PC-9 (cell line): ENCODE measurements at regions not wholly inside any gene's neighbourhood (a gene's known extent, or its start where the extent isn't known, plus 50 kb on each side); places are given as distances from the start of the nearest gene placed in this dataset.
"Not testable (repeated sequence)": the region's sequence is repeated elsewhere in the genome, so short reads cannot be mapped to it uniquely, and the experiment has no call there.

Experiments
- BruUV-seq: library from RNA; stranded (reverse); fragments of 400-500 nt; replicated peaks from 2 replicates; lab custom pipeline; 2021; lab: Mats Ljungman, UMichigan
- CTCF ChIA-PET: fragments of 300-600 bp; sonication (Branson Sonifier 250); formaldehyde crosslinking; loops from one replicate; lab custom pipeline; 2022; ENCODE audit warnings: antibody characterized with exemption; lab: Charles Lee
- POLR2A ChIA-PET: fragments of 300-600 bp; sonication (Branson Sonifier 250); formaldehyde crosslinking; loops from one replicate; lab custom pipeline; 2022; ENCODE audit warnings: antibody characterized with exemption; ENCODE audit not compliant: unreplicated experiment; lab: Charles Lee
- DNase-seq, 2 experiments: peaks; one replicate each; pipeline versions ENCODE4 v3.0.0 to v3.0.0-alpha.2; 2015 to 2022; ENCODE audit warnings: mixed read lengths in 1 of 2
- H2AFZ ChIP-seq: fragments of 200-600 bp; sonication (generic); 2 replicates; pipeline ENCODE4 v1.8.1; 2017; ENCODE audit warnings: antibody characterized with exemption
- H3F3A ChIP-seq: fragments of 200-600 bp; sonication (generic); 2 replicates; pipeline ENCODE4 v1.8.1; 2017; ENCODE audit warnings: antibody characterized with exemption, mild to moderate bottlenecking, low read depth; ENCODE audit not compliant: insufficient read depth
- H3K27ac ChIP-seq: fragments of 200-600 bp; sonication (generic); 2 replicates; pipeline ENCODE4 v1.6.1; 2016; ENCODE audit warnings: mixed run types
- H3K27me3 ChIP-seq: fragments of 200-600 bp; sonication (generic); 2 replicates; pipeline ENCODE4 v1.6.1; 2016; ENCODE audit warnings: low read depth, mixed run types; ENCODE audit not compliant: insufficient read depth
- H3K36me3 ChIP-seq: fragments of 200-600 bp; sonication (generic); 2 replicates; pipeline ENCODE4 v1.6.1; 2016; ENCODE audit warnings: low read depth, mixed run types
- H3K4me1 ChIP-seq: fragments of 200-600 bp; sonication (generic); replicated peaks from 2 replicates; pipeline ENCODE4 v1.6.1; 2016; ENCODE audit warnings: mixed run types; ENCODE audit not compliant: insufficient read depth
- H3K4me2 ChIP-seq: fragments of 200-600 bp; sonication (generic); 2 replicates; pipeline ENCODE4 v1.6.1; 2017; ENCODE audit warnings: mixed run types
- H3K4me3 ChIP-seq: fragments of 200-600 bp; sonication (generic); 2 replicates; pipeline ENCODE4 v1.6.1; 2016; ENCODE audit warnings: mixed run types
- H3K79me2 ChIP-seq: fragments of 200-600 bp; sonication (generic); 2 replicates; pipeline ENCODE4 v1.6.1; 2017; ENCODE audit warnings: low read depth, mixed run types
- H3K9me2 ChIP-seq: fragments of 200-600 bp; sonication (generic); 2 replicates; pipeline ENCODE4 v1.8.1; 2017; ENCODE audit warnings: mild to moderate bottlenecking; ENCODE audit not compliant: insufficient read depth
- H3K9me3 ChIP-seq: fragments of 200-600 bp; sonication (generic); 2 replicates; pipeline ENCODE4 v1.8.1; 2016; ENCODE audit warnings: low read depth; ENCODE audit not compliant: insufficient read depth
- H4K20me1 ChIP-seq: fragments of 200-600 bp; sonication (generic); 2 replicates; pipeline ENCODE4 v1.8.1; 2017; ENCODE audit not compliant: insufficient read depth
- intact Hi-C: fragments of 100-400 bp; cut with micrococcal nuclease; formaldehyde crosslinking; loops from one replicate; pipeline ENCODE4 v1.10.0; 2022; ENCODE audit not compliant: unreplicated experiment

- POLR2A ChIA-PET, CTCF ChIA-PET, BruUV-seq, H3F3A ChIP-seq, H3K79me2 ChIP-seq, H3K36me3 ChIP-seq, H3K4me1 ChIP-seq, H2AFZ ChIP-seq, H4K20me1 ChIP-seq, H3K27ac ChIP-seq, intact Hi-C loops, H3K4me2 ChIP-seq, H3K9me3 ChIP-seq, H3K9me2 ChIP-seq, H3K4me3 ChIP-seq, DNase-seq: not testable (repeated sequence)
- peaks cover 27% of the 10 kb centered on the region; the same call in 1 of the 2 replicates for H3K27me3 ChIP-seq
Observed at GRCh38 chr2:132287910-132288309, 126.2 kb upstream of the ANKRD30BL start.

DNA sequence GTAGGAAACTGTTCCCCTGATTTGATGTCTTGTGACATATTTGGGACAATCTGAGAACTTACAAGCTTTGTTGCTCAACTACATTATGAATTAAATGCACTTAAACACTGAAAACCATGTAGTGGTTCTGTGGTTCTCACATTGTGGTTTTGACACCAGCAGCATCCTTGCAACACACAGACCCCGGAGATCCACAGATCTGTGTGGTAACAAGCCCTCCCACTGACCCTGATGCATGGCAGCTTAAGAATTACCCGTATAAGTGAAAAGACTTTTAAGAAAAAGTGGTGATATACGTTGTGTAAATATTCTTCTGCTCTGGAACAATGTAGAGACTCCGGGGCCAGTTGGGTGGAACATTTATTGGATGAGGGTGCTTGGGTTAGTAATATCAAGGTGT lies 127.4 kb upstream of the ANKRD30BL start:
- CTCF ChIA-PET, H3K9me3 ChIP-seq, H3K9me2 ChIP-seq, H3K4me1 ChIP-seq, H2AFZ ChIP-seq, POLR2A ChIA-PET, BruUV-seq, H3K27ac ChIP-seq, H3K79me2 ChIP-seq, H3K4me2 ChIP-seq, DNase-seq, H3F3A ChIP-seq, H3K36me3 ChIP-seq, H4K20me1 ChIP-seq, H3K4me3 ChIP-seq, intact Hi-C loops: not testable (repeated sequence)
- peaks cover 22% of the 10 kb centered on the region; the same call in 1 of the 2 replicates for H3K27me3 ChIP-seq

GRCh38 chr2:132289812-132290211 lies 126.8 kb upstream of the GPR39 start:
- POLR2A ChIA-PET, CTCF ChIA-PET, H3K27ac ChIP-seq, intact Hi-C loops, BruUV-seq, H2AFZ ChIP-seq, H3K79me2 ChIP-seq, H3K9me2 ChIP-seq, H3K4me3 ChIP-seq, H3F3A ChIP-seq, H3K4me1 ChIP-seq, H3K4me2 ChIP-seq, H4K20me1 ChIP-seq, DNase-seq, H3K36me3 ChIP-seq, H3K9me3 ChIP-seq: not testable (repeated sequence)
- H3K27me3 ChIP-seq = peaks cover 21% of the 10 kb centered on the region; the same call in 1 of the 2 replicates

DNA sequence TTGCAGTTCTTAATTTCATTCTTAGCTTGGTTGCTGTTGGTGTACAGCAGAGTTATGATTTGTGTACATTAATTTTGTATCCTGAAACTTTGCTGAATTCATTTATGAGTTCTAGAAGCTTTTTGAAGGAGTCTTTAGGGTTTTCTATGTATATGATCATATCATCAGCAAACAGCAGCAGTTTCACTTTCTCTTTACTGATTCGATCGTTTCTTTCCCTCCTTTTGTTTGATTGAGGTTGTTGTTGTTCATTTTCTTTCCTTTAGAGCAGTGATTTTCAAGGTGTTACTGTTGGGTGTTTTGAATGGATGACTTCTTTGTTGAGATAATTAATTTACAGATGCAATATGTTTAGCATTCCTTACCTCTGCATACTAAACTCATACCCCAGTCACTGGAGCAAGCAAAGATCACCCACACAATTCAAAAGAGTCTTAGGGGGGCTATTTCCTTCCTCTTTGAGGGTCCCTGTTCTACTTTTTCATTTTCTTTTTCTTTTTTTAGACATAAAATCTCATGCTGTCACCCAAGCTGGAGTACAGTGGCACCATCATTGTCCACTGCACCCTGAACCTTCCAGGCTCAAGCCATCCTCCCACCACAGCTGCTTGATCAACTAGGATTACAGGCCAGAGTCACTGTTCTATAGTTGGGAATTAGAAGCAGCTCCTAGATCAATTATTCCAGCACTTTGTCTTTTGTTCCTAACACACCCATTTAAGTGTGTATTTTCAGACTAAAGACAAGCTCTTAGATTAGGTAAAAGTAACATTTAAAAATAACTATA lies 115.8 kb upstream of the GPR39 start:
- H3K27ac ChIP-seq, H2AFZ ChIP-seq, CTCF ChIA-PET: not testable (repeated sequence)

GRCh38 chr2:132304661-132305380 lies 111.8 kb upstream of the GPR39 start:
- H3K36me3 ChIP-seq, H3K4me2 ChIP-seq, H3K79me2 ChIP-seq, BruUV-seq, H3K27me3 ChIP-seq, intact Hi-C loops, H3K27ac ChIP-seq, POLR2A ChIA-PET, H4K20me1 ChIP-seq, H2AFZ ChIP-seq, H3K9me2 ChIP-seq, H3F3A ChIP-seq, H3K4me1 ChIP-seq, H3K4me3 ChIP-seq, H3K9me3 ChIP-seq: not testable (repeated sequence)
- CTCF ChIA-PET = interaction anchor here (0.6 kb wide), 1 partner anchor 147 kb away, joined by 5 read pairs; no protein-coding TSS in a partner anchor
- DNase-seq = peak in 1 of 2 experiments; percentile 19

More for the DNA sequence above, 115.8 kb upstream of the GPR39 start:
- POLR2A ChIA-PET, H3K79me2 ChIP-seq, H3K9me2 ChIP-seq, H4K20me1 ChIP-seq, intact Hi-C loops, H3F3A ChIP-seq, H3K36me3 ChIP-seq, DNase-seq, H3K4me1 ChIP-seq, BruUV-seq, H3K27me3 ChIP-seq, H3K9me3 ChIP-seq: not testable (repeated sequence)
- peak overlapping the region; percentile 48; the same call in 1 of the 2 replicates for H3K4me3 ChIP-seq
- peak overlapping the region; percentile 71 for H3K4me2 ChIP-seq

DNA sequence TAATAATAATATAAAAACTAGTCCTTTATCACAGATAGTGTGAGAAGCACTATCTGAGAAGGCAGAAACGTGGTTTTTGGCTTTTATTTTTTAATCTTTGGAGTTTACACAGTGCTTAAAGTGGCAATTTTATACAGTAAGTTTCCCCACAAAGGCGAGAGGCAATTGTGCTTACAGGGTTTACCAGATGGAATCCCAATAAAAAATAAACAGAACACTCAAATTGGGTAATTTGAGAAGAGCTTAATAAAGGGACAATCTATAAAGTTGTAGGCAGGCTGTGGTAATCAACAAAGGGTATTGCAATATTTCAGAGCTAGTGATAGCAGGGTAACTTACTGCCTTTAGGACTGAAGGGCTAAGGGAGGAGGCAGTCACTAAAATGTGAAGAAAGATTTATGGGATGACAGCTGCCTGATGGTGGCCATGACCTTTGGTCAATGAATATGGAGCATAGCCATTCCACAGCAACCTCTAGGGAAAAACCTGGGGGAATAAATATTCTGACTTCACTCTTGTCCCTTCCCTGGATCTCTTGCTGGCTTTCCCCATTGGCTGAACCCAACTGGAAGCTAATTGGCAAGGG lies 108.9 kb upstream of the GPR39 start:
- intact Hi-C loops, H3K4me2 ChIP-seq, H3K4me3 ChIP-seq, H2AFZ ChIP-seq, H3K27ac ChIP-seq, BruUV-seq, H3K9me2 ChIP-seq, H3F3A ChIP-seq, CTCF ChIA-PET, H3K27me3 ChIP-seq, H3K4me1 ChIP-seq, H3K79me2 ChIP-seq, H4K20me1 ChIP-seq, H3K36me3 ChIP-seq, DNase-seq, H3K9me3 ChIP-seq, POLR2A ChIA-PET: not testable (repeated sequence)

- H3K79me2 ChIP-seq, H4K20me1 ChIP-seq, H3K4me2 ChIP-seq, intact Hi-C loops, H3K4me1 ChIP-seq, H3K9me2 ChIP-seq, H3K36me3 ChIP-seq, H3K9me3 ChIP-seq, H3K27ac ChIP-seq, H3K4me3 ChIP-seq, CTCF ChIA-PET, H2AFZ ChIP-seq, BruUV-seq, H3F3A ChIP-seq, DNase-seq, H3K27me3 ChIP-seq, POLR2A ChIA-PET: not testable (repeated sequence)
Observed at GRCh38 chr2:132309203-132309602, 107.4 kb upstream of the GPR39 start.
